Omental fat pad (tissue), 3 donors: ENCODE measurements at regions not wholly inside any gene's neighbourhood (a gene's known extent, or its start where the extent isn't known, plus 50 kb on each side); places are given as distances from the start of the nearest gene placed in this dataset.

Experiments
- ATAC-seq: fragments of 150-250 bp; one replicate; pipeline ENCODE4 v1.9.1; 2016; ENCODE audit warnings: mild to moderate bottlenecking, moderate library complexity; ENCODE audit not compliant: low FRiP score
- DNase-seq: peaks from one replicate; pipeline ENCODE4 v3.0.0-alpha.2; 2019; ENCODE audit warnings: low spot score
- CTCF ChIP-seq, 3 donors: fragments of 450-650 bp; IDR thresholded peaks; one replicate each; pipeline ENCODE4 v1.5.1; 2016 to 2017; ENCODE audit warnings: antibody characterized with exemption in 3 of 3, mild to moderate bottlenecking in 3 of 3, moderate library complexity in 2 of 3

- TF ChIP-seq CTCF (IDR thresholded peaks at IDR 0.05) = no peak
- ATAC-seq (no peak), DNase-seq (no peak)
Measured at GRCh38 chr6:167526465-167527368, 201.8 kb downstream of the TTLL2 start.

GRCh38 chr6:167528239-167528638, 203.4 kb downstream of the TTLL2 start:
- TF ChIP-seq CTCF (IDR thresholded peaks at IDR 0.05) = no peak
- ATAC-seq (no peak), DNase-seq (no peak)

- ATAC-seq (no peak), DNase-seq (no peak)
- no peak for TF ChIP-seq CTCF (IDR thresholded peaks at IDR 0.05)
Measured at GRCh38 chr6:167528976-167529375, 204.1 kb downstream of the TTLL2 start.

GRCh38 chr6:167529444-167530335, 204.8 kb downstream of the TTLL2 start:
- no peak for DNase-seq
- TF ChIP-seq CTCF (IDR thresholded peaks at IDR 0.05) = no peak

GRCh38 chr6:167530951-167531350, 206.1 kb downstream of the TTLL2 start:
- no peak for TF ChIP-seq CTCF (IDR thresholded peaks at IDR 0.05)
- ATAC-seq (no peak), DNase-seq (no peak)

More at GRCh38 chr6:167529444-167530335, 204.8 kb downstream of the TTLL2 start:
- ATAC-seq = no peak

GRCh38 chr6:167532410-167533288, 207.8 kb downstream of the TTLL2 start:
- no peak for DNase-seq
- TF ChIP-seq CTCF (IDR thresholded peaks at IDR 0.05) = no peak
- no peak for ATAC-seq
